ENCODE measurements at regions not wholly inside any gene's neighbourhood (a gene's known extent, or its start where the extent isn't known, plus 50 kb on each side); places are given as distances from the start of the nearest gene placed in this dataset.

GRCh38 chr5:168131519-168131918 is 159.9 kb upstream of the WWC1 start:
- Histone ChIP-seq H2AFZ (no peak overlapping the region), H3K9me2 (ENCODE audit: insufficient read depth) (no peaks in the 10 kb centered on the region), H4K20me1 (ENCODE audit: insufficient read depth) (no peaks in the 10 kb centered on the region), H3K4me1 (ENCODE audit: insufficient read depth) (peaks cover 17% of the 10 kb centered on the region), H3K4me3 (no peak overlapping the region), H3K36me3 (ENCODE audit: low read depth) (peaks cover 30% of the 10 kb centered on the region), H3K4me2 (ENCODE audit: unreplicated experiment) (peak overlapping the region; percentile 5), H3K9ac (no peak overlapping the region), H3K79me2 (ENCODE audit: insufficient read depth) (no peaks in the 10 kb centered on the region), H3F3A (ENCODE audit: insufficient read depth) (peaks cover 28% of the 10 kb centered on the region), H3K27ac (peak overlapping the region; percentile 16; the same call in 1 of the 2 replicates), H3K27me3 (replicated peaks; ENCODE audit: insufficient read depth) (no peaks in the 10 kb centered on the region), H3K9me3 (ENCODE audit: low read depth) (no peaks in the 10 kb centered on the region)
- TF ChIP-seq EZH2phosphoT487 (IDR thresholded peaks at IDR 0.05; ENCODE audit: insufficient read depth, low read depth) (no peak), EZH2 (IDR thresholded peaks at IDR 0.05; ENCODE audit: insufficient read depth, poor library complexity, severe bottlenecking) (no peak)
- in situ Hi-C loops (cut with MboI) = no loop called here
- DNase-seq = no peak
- WGBS, 2 experiments (ENCODE audit: low coverage in 1 of 2, low lambda C conversion rate in 2 of 2, missing lambda C conversion rate in 2 of 2) = 88 to 99% methylated on average over 3 of the region's 3 CpGs

DNA sequence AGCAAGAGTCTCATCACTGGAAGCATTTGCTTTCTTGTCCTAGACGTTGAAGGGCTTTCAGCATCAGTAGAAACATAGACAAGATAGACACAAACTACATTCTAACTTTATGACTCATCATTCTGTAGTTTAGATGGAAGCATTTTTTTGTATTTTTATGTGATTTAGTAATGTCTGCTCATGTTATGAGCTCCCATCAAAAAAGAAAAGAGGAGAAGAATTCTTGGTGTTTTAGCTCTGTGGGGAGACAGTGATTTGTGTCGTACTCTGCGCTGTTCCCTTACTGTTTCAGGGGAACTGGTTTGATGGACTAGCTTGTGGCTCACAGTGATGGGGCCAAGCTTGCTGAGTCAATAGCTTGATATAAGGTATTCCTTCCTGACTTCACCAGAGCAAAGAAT is 159.2 kb upstream of the WWC1 start:
- Histone ChIP-seq H3F3A (ENCODE audit: insufficient read depth) (peaks cover 28% of the 10 kb centered on the region), H3K9ac (no peak overlapping the region), H3K4me1 (ENCODE audit: insufficient read depth) (peaks cover 17% of the 10 kb centered on the region), H3K9me2 (ENCODE audit: insufficient read depth) (no peaks in the 10 kb centered on the region), H3K79me2 (ENCODE audit: insufficient read depth) (no peaks in the 10 kb centered on the region), H3K4me3 (no peak overlapping the region), H2AFZ (no peak overlapping the region), H3K9me3 (ENCODE audit: low read depth) (no peaks in the 10 kb centered on the region), H3K27ac (peak overlapping the region; percentile 16), H4K20me1 (ENCODE audit: insufficient read depth) (no peaks in the 10 kb centered on the region), H3K27me3 (replicated peaks; ENCODE audit: insufficient read depth) (no peaks in the 10 kb centered on the region), H3K4me2 (ENCODE audit: unreplicated experiment) (peak overlapping the region; percentile 5), H3K36me3 (ENCODE audit: low read depth) (peaks cover 23% of the 10 kb centered on the region)
- in situ Hi-C loops (cut with MboI) = no loop called here
- peak; percentile 64 for DNase-seq
- TF ChIP-seq EZH2 (IDR thresholded peaks at IDR 0.05; ENCODE audit: insufficient read depth, poor library complexity, severe bottlenecking) = no peak
- TF ChIP-seq EZH2phosphoT487 (IDR thresholded peaks at IDR 0.05; ENCODE audit: insufficient read depth, low read depth) = no peak
- WGBS, 2 experiments (ENCODE audit: low coverage in 1 of 2, low lambda C conversion rate in 2 of 2, missing lambda C conversion rate in 2 of 2) = 59 to 60% methylated on average over 3 of the region's 3 CpGs

- Histone ChIP-seq H3K4me3 (no peak overlapping the region), H4K20me1 (ENCODE audit: insufficient read depth) (no peaks in the 10 kb centered on the region), H2AFZ (no peak overlapping the region), H3K36me3 (ENCODE audit: low read depth) (peaks cover 12% of the 10 kb centered on the region), H3K4me2 (ENCODE audit: unreplicated experiment) (no peak overlapping the region), H3K9me3 (ENCODE audit: low read depth) (no peaks in the 10 kb centered on the region), H3K27ac (no peak overlapping the region), H3K4me1 (ENCODE audit: insufficient read depth) (peaks cover 17% of the 10 kb centered on the region), H3F3A (ENCODE audit: insufficient read depth) (peaks cover 28% of the 10 kb centered on the region), H3K27me3 (replicated peaks; ENCODE audit: insufficient read depth) (no peaks in the 10 kb centered on the region), H3K9ac (no peak overlapping the region), H3K79me2 (ENCODE audit: insufficient read depth) (no peaks in the 10 kb centered on the region), H3K9me2 (ENCODE audit: insufficient read depth) (no peaks in the 10 kb centered on the region)
- TF ChIP-seq EZH2phosphoT487 (IDR thresholded peaks at IDR 0.05; ENCODE audit: insufficient read depth, low read depth) (no peak), EZH2 (IDR thresholded peaks at IDR 0.05; ENCODE audit: insufficient read depth, poor library complexity, severe bottlenecking) (no peak)
- DNase-seq = no peak
- 71 to 80% methylated on average over 6 of the region's 6 CpGs for WGBS, 2 experiments (ENCODE audit: low coverage in 1 of 2, low lambda C conversion rate in 2 of 2, missing lambda C conversion rate in 2 of 2)
- in situ Hi-C loops (cut with MboI) = no loop called here
Measured at GRCh38 chr5:168135897-168136296, 155.5 kb upstream of the WWC1 start.

GRCh38 chr5:168136340-168136739 is 155.1 kb upstream of the WWC1 start:
- no peak overlapping the region for H3K4me2 ChIP-seq (ENCODE audit: unreplicated experiment)
- H4K20me1 ChIP-seq (ENCODE audit: insufficient read depth) = no peaks in the 10 kb centered on the region
- peaks cover 13% of the 10 kb centered on the region for H3K36me3 ChIP-seq (ENCODE audit: low read depth)
- H2AFZ ChIP-seq = no peak overlapping the region
- peaks cover 17% of the 10 kb centered on the region for H3K4me1 ChIP-seq (ENCODE audit: insufficient read depth)
- TF ChIP-seq EZH2phosphoT487 (IDR thresholded peaks at IDR 0.05; ENCODE audit: insufficient read depth, low read depth) (no peak), EZH2 (IDR thresholded peaks at IDR 0.05; ENCODE audit: insufficient read depth, poor library complexity, severe bottlenecking) (no peak)
- no peaks in the 10 kb centered on the region for H3K79me2 ChIP-seq (ENCODE audit: insufficient read depth)
- peaks cover 24% of the 10 kb centered on the region for H3F3A ChIP-seq (ENCODE audit: insufficient read depth)
- H3K4me3 ChIP-seq = no peak overlapping the region
- in situ Hi-C loops (cut with MboI) = no loop called here
- no peak for DNase-seq
- no peaks in the 10 kb centered on the region for H3K9me2 ChIP-seq (ENCODE audit: insufficient read depth)
- H3K27me3 ChIP-seq (replicated peaks; ENCODE audit: insufficient read depth) = no peaks in the 10 kb centered on the region
- H3K9ac ChIP-seq = no peak overlapping the region
- no peak overlapping the region for H3K27ac ChIP-seq
- no peaks in the 10 kb centered on the region for H3K9me3 ChIP-seq (ENCODE audit: low read depth)
- 67 to 72% methylated on average over 5 of the region's 5 CpGs for WGBS, 2 experiments (ENCODE audit: low coverage in 1 of 2, low lambda C conversion rate in 2 of 2, missing lambda C conversion rate in 2 of 2)

DNA sequence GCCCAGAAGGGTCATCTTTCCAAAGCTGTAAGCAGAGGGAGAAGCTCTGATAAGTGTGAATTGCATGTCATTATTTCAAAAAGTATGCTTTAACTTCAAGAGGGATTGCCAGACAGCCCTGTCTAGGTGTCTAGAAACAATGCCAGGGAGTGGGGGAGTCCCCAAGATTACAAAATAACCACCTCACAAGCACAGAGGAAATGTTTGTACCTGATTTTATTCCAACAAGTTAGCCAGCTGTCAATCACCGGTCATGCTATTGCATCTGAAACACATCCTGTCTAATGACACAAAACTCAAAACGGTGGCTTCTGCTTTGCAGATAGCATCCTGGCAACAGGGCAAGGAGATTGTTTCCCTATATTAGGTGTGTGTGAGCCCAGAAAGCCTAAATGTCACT is 154.2 kb upstream of the WWC1 start:
- no peak overlapping the region for H3K27ac ChIP-seq
- TF ChIP-seq EZH2 (IDR thresholded peaks at IDR 0.05; ENCODE audit: insufficient read depth, poor library complexity, severe bottlenecking) = no peak
- no peak for TF ChIP-seq EZH2phosphoT487 (IDR thresholded peaks at IDR 0.05; ENCODE audit: insufficient read depth, low read depth)
- H3K27me3 ChIP-seq (replicated peaks; ENCODE audit: insufficient read depth) = no peaks in the 10 kb centered on the region
- no peaks in the 10 kb centered on the region for H3K9me2 ChIP-seq (ENCODE audit: insufficient read depth)
- 62 to 80% methylated on average over 2 of the region's 2 CpGs for WGBS, 2 experiments (ENCODE audit: low coverage in 1 of 2, low lambda C conversion rate in 2 of 2, missing lambda C conversion rate in 2 of 2)
- peaks cover 14% of the 10 kb centered on the region for H3F3A ChIP-seq (ENCODE audit: insufficient read depth)
- H3K4me3 ChIP-seq = no peak overlapping the region
- no peaks in the 10 kb centered on the region for H3K79me2 ChIP-seq (ENCODE audit: insufficient read depth)
- H3K4me2 ChIP-seq (ENCODE audit: unreplicated experiment) = no peak overlapping the region
- no peak for DNase-seq
- peaks cover 19% of the 10 kb centered on the region for H3K36me3 ChIP-seq (ENCODE audit: low read depth)
- no peak overlapping the region for H2AFZ ChIP-seq
- H4K20me1 ChIP-seq (ENCODE audit: insufficient read depth) = no peaks in the 10 kb centered on the region
- in situ Hi-C loops (cut with MboI) = no loop called here
- peaks cover 7% of the 10 kb centered on the region; the same call in 1 of the 2 replicates for H3K4me1 ChIP-seq (ENCODE audit: insufficient read depth)
- H3K9me3 ChIP-seq (ENCODE audit: low read depth) = no peaks in the 10 kb centered on the region
- no peak overlapping the region for H3K9ac ChIP-seq
